GM23338 (cell line): ENCODE measurements at regions not wholly inside any gene's neighbourhood (a gene's known extent, or its start where the extent isn't known, plus 50 kb on each side); places are given as distances from the start of the nearest gene placed in this dataset.

ENCODE experiments used
- ATAC-seq: fragments of 200-7000 bp; cut with Tn5 transposase; 3 replicates; pipeline ENCODE4 v1.9.1; 2020
- DNase-seq: peaks from one replicate; pipeline ENCODE4 v3.0.0-alpha.2; 2015; ENCODE audit warnings: low spot score
- H2AFZ ChIP-seq: fragments of 200-600 bp; sonication (generic); 2 replicates; pipeline ENCODE4 v1.8.0; 2016; ENCODE audit warnings: antibody characterized with exemption, mild to moderate bottlenecking, moderate library complexity
- H3F3A ChIP-seq: fragments of 200-600 bp; sonication (generic); replicated peaks from 2 replicates; pipeline ENCODE4 v1.8.0; 2017; ENCODE audit warnings: antibody characterized with exemption, mixed run types, low read depth
- H3K27ac ChIP-seq: fragments of 200-600 bp; sonication (generic); 2 replicates; pipeline ENCODE4 v1.6.1; 2016; ENCODE audit warnings: low read depth
- H3K27me3 ChIP-seq: fragments of 200-600 bp; sonication (generic); 2 replicates; pipeline ENCODE4 v1.8.0; 2016; ENCODE audit warnings: mild to moderate bottlenecking, mixed run types, moderate library complexity; ENCODE audit not compliant: insufficient read depth
- H3K36me3 ChIP-seq: fragments of 200-600 bp; sonication (generic); 2 replicates; pipeline ENCODE4 v1.8.0; 2016; ENCODE audit warnings: mild to moderate bottlenecking; ENCODE audit not compliant: insufficient read depth
- H3K4me1 ChIP-seq: fragments of 200-600 bp; sonication (generic); 2 replicates; pipeline ENCODE4 v1.8.0; 2016; ENCODE audit warnings: mild to moderate bottlenecking, moderate library complexity; ENCODE audit not compliant: insufficient read depth
- H3K4me2 ChIP-seq: fragments of 200-600 bp; sonication (generic); 2 replicates; pipeline ENCODE4 v1.7.1; 2017; ENCODE audit warnings: mixed run types
- H3K4me3 ChIP-seq: fragments of 200-600 bp; sonication (generic); 2 replicates; pipeline ENCODE4 v1.6.1; 2016; ENCODE audit warnings: mixed run types
- H3K79me2 ChIP-seq: fragments of 200-600 bp; sonication (generic); replicated peaks from 2 replicates; pipeline ENCODE4 v1.8.0; 2017; ENCODE audit warnings: mild to moderate bottlenecking; ENCODE audit not compliant: insufficient read depth
- H3K9me2 ChIP-seq: fragments of 200-600 bp; sonication (generic); 2 replicates; pipeline ENCODE4 v1.8.0; 2017; ENCODE audit not compliant: insufficient read depth
- H4K20me1 ChIP-seq: fragments of 200-600 bp; sonication (generic); replicated peaks from 2 replicates; pipeline ENCODE4 v1.8.0; 2017; ENCODE audit warnings: mild to moderate bottlenecking; ENCODE audit not compliant: insufficient read depth
- H3K27ac Mint-ChIP-seq: 2 replicates; pipeline ENCODE4 v1.8.0; 2020; ENCODE audit warnings: inconsistent platforms, mild to moderate bottlenecking, moderate library complexity, mixed read lengths
- H3K27me3 Mint-ChIP-seq: 3 replicates; pipeline ENCODE4 v1.8.0; 2022; ENCODE audit warnings: low read depth, mild to moderate bottlenecking, moderate library complexity, mixed read lengths, inconsistent platforms; ENCODE audit not compliant: insufficient read depth, poor library complexity
- H3K36me3 Mint-ChIP-seq: 3 replicates; pipeline ENCODE4 v1.8.0; 2021; ENCODE audit warnings: low read depth, mild to moderate bottlenecking, inconsistent platforms, moderate library complexity, mixed read lengths
- H3K4me1 Mint-ChIP-seq: 3 replicates; pipeline ENCODE4 v1.8.0; 2020; ENCODE audit warnings: mild to moderate bottlenecking, inconsistent platforms, mixed read lengths
- H3K4me3 Mint-ChIP-seq: 3 replicates; pipeline ENCODE4 v1.8.0; 2021; ENCODE audit warnings: moderate library complexity, mild to moderate bottlenecking, inconsistent platforms, mixed read lengths
- H3K9me3 Mint-ChIP-seq: 3 replicates; pipeline ENCODE4 v1.8.0; 2020; ENCODE audit warnings: moderate library complexity, mild to moderate bottlenecking, inconsistent platforms, mixed read lengths
- CREB1 ChIP-seq: fragments of 250-450 bp; sonication (Bioruptor Pico); IDR thresholded peaks from 2 replicates; pipeline ENCODE4 v1.5.0; 2020; ENCODE audit warnings: low read depth, mild to moderate bottlenecking, moderate library complexity
- CTCF ChIP-seq, 2 experiments: fragments of 200-600 bp in 1 of 2; sonication (generic) in 1 of 2; conservative IDR thresholded peaks; 2 replicates each; pipeline versions ENCODE4 v1.5.1 to v1.6.1; 2016 to 2017; ENCODE audit warnings: antibody characterized with exemption in 2 of 2, low read depth in 2 of 2, mild to moderate bottlenecking in 2 of 2, moderate library complexity in 1 of 2
- ETS1 ChIP-seq: IDR thresholded peaks from 2 replicates; pipeline ENCODE4 v1.6.1; 2016; ENCODE audit warnings: antibody characterized with exemption
- EZH2 ChIP-seq: fragments of 200-600 bp; sonication (generic); IDR thresholded peaks from one replicate; pipeline ENCODE4 v1.8.0; 2017; ENCODE audit warnings: antibody characterized with exemption, mild to moderate bottlenecking, low read depth; ENCODE audit not compliant: unreplicated experiment
- EZH2phosphoT487 ChIP-seq: fragments of 200-600 bp; sonication (generic); IDR thresholded peaks from one replicate; pipeline ENCODE4 v1.8.1; 2018; ENCODE audit warnings: antibody characterized with exemption; ENCODE audit not compliant: unreplicated experiment
- JUNB ChIP-seq: IDR thresholded peaks from one replicate; pipeline ENCODE4 v1.6.1; 2016; ENCODE audit warnings: antibody characterized with exemption; ENCODE audit not compliant: unreplicated experiment
- NANOG ChIP-seq: IDR thresholded peaks from 2 replicates; pipeline ENCODE4 v1.6.1; 2016; ENCODE audit warnings: antibody characterized with exemption, borderline replicate concordance
- POLR2AphosphoS5 ChIP-seq: IDR thresholded peaks from 2 replicates; pipeline ENCODE4 v1.6.1; 2016; ENCODE audit warnings: antibody characterized with exemption, low read depth
- REST ChIP-seq: IDR thresholded peaks from one replicate; pipeline ENCODE4 v1.6.1; 2018; ENCODE audit warnings: antibody characterized with exemption; ENCODE audit not compliant: unreplicated experiment
- STAT1 ChIP-seq: IDR thresholded peaks from one replicate; pipeline ENCODE4 v1.6.1; 2016; ENCODE audit warnings: antibody characterized with exemption; ENCODE audit not compliant: unreplicated experiment
- ZNF331 ChIP-seq: fragments of 250-450 bp; sonication (Bioruptor Pico); IDR thresholded peaks from 2 replicates; pipeline ENCODE4 v1.5.0; 2020; ENCODE audit warnings: low read depth, mild to moderate bottlenecking, moderate library complexity
- ZNF462 ChIP-seq: fragments of 250-450 bp; sonication (Bioruptor Pico); IDR thresholded peaks from 2 replicates; pipeline ENCODE4 v1.5.0; 2020; ENCODE audit warnings: mild to moderate bottlenecking, moderate library complexity

DNA sequence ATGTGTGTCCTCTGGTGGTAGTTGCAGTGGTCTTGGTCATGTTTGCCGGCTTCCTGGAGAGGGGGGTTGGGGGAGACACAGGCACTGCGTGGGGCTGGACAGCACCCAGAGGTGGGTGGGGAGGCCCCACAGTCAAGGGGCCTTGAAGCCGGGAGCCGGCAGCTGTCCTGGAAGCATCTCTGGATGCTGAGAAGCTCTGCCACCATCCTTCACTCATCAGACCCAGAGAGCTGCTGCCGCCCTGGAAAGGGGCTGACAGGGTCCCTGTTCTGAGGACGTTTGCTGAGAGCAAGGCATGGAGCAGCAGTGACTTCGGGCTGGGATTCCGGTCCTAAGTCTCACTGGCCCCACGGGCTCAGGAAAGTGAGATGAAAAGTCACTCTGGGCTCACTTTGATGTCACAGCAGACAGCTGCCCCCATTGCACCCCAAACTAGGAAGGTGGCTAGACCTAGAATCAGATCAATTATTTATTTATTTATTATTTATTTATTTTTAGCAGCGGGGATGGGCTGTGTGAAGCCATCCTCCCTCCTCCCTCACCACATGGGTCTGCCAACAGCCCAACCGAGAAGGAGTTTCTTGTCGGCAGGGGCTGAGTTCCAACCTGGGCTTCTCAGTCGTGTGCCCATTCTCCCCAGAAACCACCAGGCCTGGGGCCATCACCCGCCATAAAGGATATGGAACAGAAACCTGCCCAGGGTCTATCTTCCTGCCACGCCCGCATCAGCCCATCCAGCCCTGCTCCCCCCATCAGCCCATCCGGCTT is 547.4 kb downstream of the PTPRU start:
- Histone ChIP-seq H3K4me1 (no peaks in the 10 kb centered on the region), H3K27ac (no peak overlapping the region), H2AFZ (no peak overlapping the region), H3F3A (no peaks in the 10 kb centered on the region), H4K20me1 (no peaks in the 10 kb centered on the region), H3K4me2 (no peak overlapping the region), H3K27me3 (no peaks in the 10 kb centered on the region), H3K9me2 (no peaks in the 10 kb centered on the region), H3K79me2 (no peaks in the 10 kb centered on the region), H3K4me3 (no peak overlapping the region), H3K36me3 (no peaks in the 10 kb centered on the region)
- no peaks in the 10 kb centered on the region for H3K27me3 Mint-ChIP-seq
- no peaks in the 10 kb centered on the region for H3K4me1 Mint-ChIP-seq
- no peaks in the 10 kb centered on the region for H3K36me3 Mint-ChIP-seq
- H3K9me3 Mint-ChIP-seq = no peaks in the 10 kb centered on the region; the same call in 2 of the 3 replicates
- no peak for ATAC-seq
- TF ChIP-seq ETS1 (no peak), ZNF331 (no peak), EZH2 (no peak), CREB1 (CRISPR knock-in tag) (no peak), JUNB (no peak), EZH2phosphoT487 (no peak), ZNF462 (CRISPR knock-in tag) (no peak), NANOG (no peak), STAT1 (no peak), REST (no peak), POLR2AphosphoS5 (no peak), CTCF (conservative IDR thresholded peaks at IDR 0.05; ENCODE audit: low read depth in 2 of 2) (no peak)
- DNase-seq = no peak
- H3K27ac Mint-ChIP-seq = no peak overlapping the region
- no peak overlapping the region for H3K4me3 Mint-ChIP-seq
